HG03108 (cell line): ENCODE measurements at regions not wholly inside any gene's neighbourhood (a gene's known extent, or its start where the extent isn't known, plus 50 kb on each side); places are given as distances from the start of the nearest gene placed in this dataset.
"Not testable (repeated sequence)": the region's sequence is repeated elsewhere in the genome, so short reads cannot be mapped to it uniquely, and the experiment has no call there.

Experiments
- ATAC-seq: cut with Tn5 transposase; IDR thresholded peaks from one replicate; pipeline ENCODE4 v1.9.1; 2021; ENCODE audit warnings: moderate library complexity; ENCODE audit not compliant: unreplicated experiment

GRCh38 chr3:145906301-145906700, 254.7 kb downstream of the PLOD2 start:
- no peak for ATAC-seq

GRCh38 chr3:145906755-145907154, 254.2 kb downstream of the PLOD2 start:
- ATAC-seq = no peak

- no peak for ATAC-seq
Measured at GRCh38 chr3:145911016-145911415, 250.0 kb downstream of the PLOD2 start.

DNA sequence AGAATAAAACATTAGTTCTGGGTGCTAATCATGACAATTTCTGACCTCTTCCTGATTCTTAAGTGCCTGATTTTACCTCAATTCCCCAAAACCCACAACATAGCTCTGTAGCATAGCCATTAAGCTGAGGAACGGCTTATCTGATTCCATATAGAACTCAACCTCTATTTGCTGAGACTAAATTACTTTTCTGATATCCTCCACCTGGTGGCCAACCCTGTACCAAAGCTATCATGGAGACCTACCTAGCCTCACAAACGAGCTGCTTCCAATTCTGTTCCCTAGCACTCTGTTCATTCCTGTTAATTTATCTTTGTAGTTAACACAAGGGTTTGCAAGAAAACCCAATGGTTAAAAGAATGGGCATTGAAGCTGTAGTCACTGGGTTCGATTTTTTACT, 245.2 kb downstream of the PLOD2 start:
- ATAC-seq = no peak

DNA sequence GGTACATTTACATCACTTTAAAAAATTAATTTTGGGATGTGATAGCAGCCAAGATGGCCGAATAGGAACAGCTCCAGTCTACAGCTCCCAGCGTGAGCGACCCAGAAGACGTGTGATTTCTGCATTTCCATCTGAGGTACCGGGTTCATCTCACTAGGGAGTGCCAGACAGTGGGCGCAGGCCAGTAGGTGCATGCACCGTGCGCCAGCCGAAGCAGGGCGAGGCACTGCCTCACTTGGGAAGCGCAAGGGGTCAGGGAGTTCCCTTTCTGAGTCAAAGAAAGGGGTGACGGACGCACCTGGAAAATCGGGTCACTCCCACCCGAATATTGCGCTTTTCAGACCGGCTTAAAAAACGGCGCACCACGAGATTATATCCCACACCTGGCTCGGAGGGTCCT, 233.2 kb downstream of the PLOD2 start:
- ATAC-seq = not testable (repeated sequence)

DNA sequence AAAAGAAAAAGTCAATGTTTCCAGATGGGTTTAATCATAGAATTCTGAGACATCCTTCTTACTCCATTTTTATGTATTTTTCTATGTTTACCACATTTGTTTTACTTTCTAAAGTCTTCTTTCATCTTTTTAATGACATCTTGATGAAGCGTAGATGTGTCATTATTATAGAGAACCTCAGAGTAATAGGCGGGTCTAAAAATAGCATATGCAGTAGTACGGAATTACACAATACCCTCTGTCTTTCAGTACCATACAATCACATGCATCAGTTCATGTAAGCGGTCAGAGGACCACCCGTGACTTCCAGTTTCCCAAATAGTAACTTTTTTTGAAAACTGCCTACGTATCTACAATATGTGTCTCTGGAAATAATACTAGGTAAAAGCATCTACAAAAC, 224.0 kb downstream of the PLOD2 start:
- ATAC-seq = no peak

DNA sequence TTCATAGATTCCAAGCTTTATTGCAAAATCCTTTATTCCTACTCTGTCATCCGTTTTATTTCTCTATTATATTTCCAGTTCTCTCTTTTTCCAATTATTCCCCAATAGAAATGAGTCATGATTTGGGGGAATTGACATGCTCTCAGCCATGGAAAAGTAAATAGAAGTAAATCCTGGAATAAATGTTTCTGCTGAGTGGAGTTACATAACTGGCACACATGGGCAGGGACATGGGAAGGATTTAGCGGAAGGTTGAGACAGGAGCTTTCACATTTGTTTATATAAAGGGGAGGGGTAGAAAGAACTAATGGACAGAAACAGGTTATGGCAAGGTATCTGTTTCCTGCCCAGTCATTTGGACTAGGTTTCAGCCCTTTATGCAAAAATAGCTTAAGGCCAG, 221.6 kb downstream of the PLOD2 start:
- ATAC-seq = no peak

- ATAC-seq = no peak
Measured at GRCh38 chr3:145942052-145942451, 218.9 kb downstream of the PLOD2 start.

DNA sequence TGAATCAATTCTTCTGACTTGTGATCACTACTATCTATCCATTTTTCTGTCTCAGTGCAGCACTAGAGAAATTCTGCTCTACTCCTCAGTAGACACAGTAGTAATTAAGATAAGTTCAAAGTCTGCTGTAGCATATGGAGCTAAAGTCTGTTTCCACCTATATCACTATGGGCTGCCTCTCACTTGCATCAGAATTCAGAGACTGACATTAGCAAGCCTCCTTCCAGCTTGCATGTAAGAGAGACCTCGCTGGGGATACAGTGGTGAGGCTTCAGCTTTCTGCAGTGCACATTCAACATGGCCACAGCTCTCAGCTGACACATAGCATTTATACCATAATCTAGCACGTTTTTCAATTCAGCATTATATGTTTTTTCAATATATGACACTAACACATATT, 217.0 kb downstream of the PLOD2 start:
- no peak for ATAC-seq

DNA sequence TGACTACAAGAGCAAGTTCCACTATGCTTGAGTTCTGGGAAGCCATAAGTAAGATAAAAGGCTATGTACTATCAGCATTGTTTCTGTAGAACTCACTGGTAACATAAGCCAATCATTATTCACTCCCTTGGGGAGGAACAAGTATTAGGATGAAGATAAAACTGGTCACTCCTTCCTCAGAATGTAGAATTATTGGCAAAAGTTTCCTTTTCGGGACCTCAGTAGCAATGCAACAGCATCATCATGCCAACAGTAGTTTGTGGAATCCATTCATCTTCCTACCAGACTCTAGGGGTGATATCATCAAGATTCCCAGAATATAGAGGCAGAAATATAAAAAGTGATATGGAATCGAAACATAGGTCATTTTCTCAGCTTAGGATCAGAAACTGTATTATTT, 209.5 kb downstream of the PLOD2 start:
- ATAC-seq = no peak

GRCh38 chr3:145952536-145952935, 208.4 kb downstream of the PLOD2 start:
- ATAC-seq = no peak

DNA sequence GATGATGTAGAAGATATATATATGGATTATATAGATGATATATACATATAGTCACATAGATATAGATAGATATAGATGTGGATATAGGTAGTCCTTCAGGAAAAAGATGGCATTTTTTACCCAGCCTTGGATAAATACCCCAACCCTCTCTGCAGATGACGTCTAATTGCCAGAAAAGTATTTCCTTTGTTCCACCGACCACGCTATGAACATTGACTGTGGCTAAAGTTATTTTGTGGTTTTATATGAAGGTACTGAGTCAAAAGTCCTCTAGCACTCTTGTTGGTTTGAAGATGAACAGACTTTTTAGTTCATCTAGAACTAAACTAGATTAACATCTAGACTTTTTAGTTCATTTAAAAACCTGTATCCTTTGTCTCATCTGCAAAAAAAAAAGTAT, 207.7 kb downstream of the PLOD2 start:
- ATAC-seq = no peak

- no peak for ATAC-seq
Measured at GRCh38 chr3:145959457-145960088, 201.4 kb downstream of the PLOD2 start.

DNA sequence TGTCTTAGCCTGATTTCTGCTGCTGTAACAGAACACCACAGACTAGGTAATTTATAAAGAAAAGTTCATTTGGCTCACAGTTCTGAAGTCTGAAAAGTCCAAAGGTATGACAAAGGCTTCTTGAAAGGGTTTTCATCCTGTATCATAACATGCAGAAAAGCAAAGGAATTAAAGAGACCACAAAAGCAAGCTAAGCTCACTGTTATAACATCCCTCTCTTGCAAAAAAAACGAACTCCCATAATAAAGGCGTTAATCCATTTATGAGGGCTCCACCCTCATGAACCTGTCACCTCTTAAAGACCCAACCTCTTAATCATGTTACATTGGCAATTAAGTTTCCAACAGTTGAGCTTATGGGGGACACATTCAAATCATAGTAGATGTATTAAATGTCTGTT, 197.9 kb downstream of the PLOD2 start:
- ATAC-seq = no peak

DNA sequence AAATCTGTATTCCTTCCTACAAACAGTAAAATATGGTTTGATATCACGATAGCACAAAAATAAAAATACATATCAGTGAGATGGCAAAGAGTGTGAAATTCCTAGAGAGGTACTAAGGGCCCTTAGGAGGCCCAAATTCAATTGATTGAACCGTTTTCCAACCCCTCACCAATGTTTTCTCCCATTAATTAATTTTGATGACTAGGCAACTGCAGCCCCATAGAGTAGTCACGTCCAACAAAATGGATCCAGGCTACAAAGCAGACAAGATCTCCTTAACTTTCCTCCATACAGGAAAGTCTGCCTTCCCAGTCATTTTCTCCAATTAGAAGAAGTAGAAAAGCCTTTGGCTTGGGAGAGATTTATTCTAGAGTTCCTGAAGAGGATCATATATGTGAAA, 193.9 kb downstream of the PLOD2 start:
- ATAC-seq = no peak

- no peak for ATAC-seq
Measured at GRCh38 chr3:145971186-145971585, 189.8 kb downstream of the PLOD2 start.

- no peak for ATAC-seq
Measured at GRCh38 chr3:145972851-145973250, 188.1 kb downstream of the PLOD2 start.

DNA sequence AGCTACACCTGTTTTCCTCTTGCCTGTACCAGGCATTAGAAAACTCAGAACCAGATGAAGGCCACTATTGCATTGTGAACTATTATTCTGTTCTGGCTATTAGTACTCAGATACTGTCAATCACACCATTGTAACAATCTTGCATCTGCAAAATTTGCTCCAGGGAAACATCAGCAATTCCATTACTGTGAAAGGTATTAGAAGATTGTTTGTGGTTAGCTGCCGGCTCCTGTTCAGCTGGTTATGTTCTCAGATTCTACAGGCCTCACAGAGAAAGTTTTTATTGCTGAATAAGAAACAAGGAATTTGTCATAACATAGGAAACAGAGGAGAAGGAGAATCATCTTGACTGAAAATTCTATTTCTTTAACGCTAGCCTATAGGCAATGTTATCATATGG, 179.9 kb downstream of the PLOD2 start:
- ATAC-seq = no peak

GRCh38 chr3:145983101-145983500, 177.9 kb downstream of the PLOD2 start:
- ATAC-seq = no peak
